NB4 (cell line): ENCODE measurements at regions not wholly inside any gene's neighbourhood (a gene's known extent, or its start where the extent isn't known, plus 50 kb on each side); places are given as distances from the start of the nearest gene placed in this dataset.

Experiments
- POLR2A ChIP-seq: IDR thresholded peaks from 2 replicates; pipeline ENCODE4 v1.6.1; 2011; ENCODE audit warnings: mild to moderate bottlenecking; ENCODE audit not compliant: insufficient read length; ENCODE audit errors: extremely low read depth
- TF ChIP-seq, protein P1 (sequence below): IDR thresholded peaks from one replicate; pipeline ENCODE4 v1.5.1; 2012; ENCODE audit warnings: low read depth, low read length

DNA sequence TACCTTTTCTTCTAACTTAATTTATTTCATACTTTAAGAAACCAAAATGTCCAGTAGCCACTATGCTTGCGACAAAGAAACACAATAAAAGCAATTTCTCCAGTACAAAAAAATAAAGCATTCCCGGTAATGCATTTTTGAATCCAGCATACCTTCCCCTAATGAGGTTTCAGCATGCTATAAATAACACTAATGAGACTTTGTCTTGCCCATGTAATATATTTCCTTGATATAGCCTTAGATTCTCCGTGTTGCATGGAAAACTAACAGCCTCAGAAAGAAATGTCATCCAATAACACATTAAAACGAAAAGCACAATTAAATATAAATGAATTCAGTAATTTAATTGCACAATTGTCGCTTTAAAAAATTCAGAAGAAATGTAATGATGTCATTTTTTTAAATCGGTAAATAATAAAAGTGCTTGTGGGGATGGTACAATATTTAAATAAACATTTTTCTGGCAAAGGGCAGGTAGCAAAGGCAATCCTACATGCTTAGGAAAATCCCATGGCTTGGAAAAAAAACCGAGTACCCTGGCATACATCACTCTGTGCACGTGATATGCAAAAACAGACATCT lies 225.2 kb upstream of the PPARGC1A start:
- no peak for TF ChIP-seq POLR2A
- TF ChIP-seq, protein P1, sequence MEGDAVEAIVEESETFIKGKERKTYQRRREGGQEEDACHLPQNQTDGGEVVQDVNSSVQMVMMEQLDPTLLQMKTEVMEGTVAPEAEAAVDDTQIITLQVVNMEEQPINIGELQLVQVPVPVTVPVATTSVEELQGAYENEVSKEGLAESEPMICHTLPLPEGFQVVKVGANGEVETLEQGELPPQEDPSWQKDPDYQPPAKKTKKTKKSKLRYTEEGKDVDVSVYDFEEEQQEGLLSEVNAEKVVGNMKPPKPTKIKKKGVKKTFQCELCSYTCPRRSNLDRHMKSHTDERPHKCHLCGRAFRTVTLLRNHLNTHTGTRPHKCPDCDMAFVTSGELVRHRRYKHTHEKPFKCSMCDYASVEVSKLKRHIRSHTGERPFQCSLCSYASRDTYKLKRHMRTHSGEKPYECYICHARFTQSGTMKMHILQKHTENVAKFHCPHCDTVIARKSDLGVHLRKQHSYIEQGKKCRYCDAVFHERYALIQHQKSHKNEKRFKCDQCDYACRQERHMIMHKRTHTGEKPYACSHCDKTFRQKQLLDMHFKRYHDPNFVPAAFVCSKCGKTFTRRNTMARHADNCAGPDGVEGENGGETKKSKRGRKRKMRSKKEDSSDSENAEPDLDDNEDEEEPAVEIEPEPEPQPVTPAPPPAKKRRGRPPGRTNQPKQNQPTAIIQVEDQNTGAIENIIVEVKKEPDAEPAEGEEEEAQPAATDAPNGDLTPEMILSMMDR = no peak
